ENCODE measurements at regions not wholly inside any gene's neighbourhood (a gene's known extent, or its start where the extent isn't known, plus 50 kb on each side); places are given as distances from the start of the nearest gene placed in this dataset.

- TF ChIP-seq CTCF (IDR thresholded peaks at IDR 0.05) (no peak), EP300 (IDR thresholded peaks at IDR 0.05) (no peak), POLR2A (IDR thresholded peaks at IDR 0.05) (no peak)
Measured at GRCh38 chr4:85370400-85371032, 104.4 kb upstream of the ARHGAP24 start.
